ENCODE measurements at regions not wholly inside any gene's neighbourhood (a gene's known extent, or its start where the extent isn't known, plus 50 kb on each side); places are given as distances from the start of the nearest gene placed in this dataset.

- TF ChIP-seq CTCF (IDR thresholded peaks at IDR 0.05) (no peak), POLR2AphosphoS5 (IDR thresholded peaks at IDR 0.05) (no peak)
Observed at GRCh38 chr12:111074965-111075364, 154.6 kb upstream of the MYL2 start.
